NCI-H510A (cell line): ENCODE measurements at regions not wholly inside any gene's neighbourhood (a gene's known extent, or its start where the extent isn't known, plus 50 kb on each side); places are given as distances from the start of the nearest gene placed in this dataset.
"Not testable (repeated sequence)": the region's sequence is repeated elsewhere in the genome, so short reads cannot be mapped to it uniquely, and the experiment has no call there.

Experiments
- DNase-seq: peaks from one replicate; lab custom pipeline; 2025; lab: John Stamatoyannopoulos, UW

DNA sequence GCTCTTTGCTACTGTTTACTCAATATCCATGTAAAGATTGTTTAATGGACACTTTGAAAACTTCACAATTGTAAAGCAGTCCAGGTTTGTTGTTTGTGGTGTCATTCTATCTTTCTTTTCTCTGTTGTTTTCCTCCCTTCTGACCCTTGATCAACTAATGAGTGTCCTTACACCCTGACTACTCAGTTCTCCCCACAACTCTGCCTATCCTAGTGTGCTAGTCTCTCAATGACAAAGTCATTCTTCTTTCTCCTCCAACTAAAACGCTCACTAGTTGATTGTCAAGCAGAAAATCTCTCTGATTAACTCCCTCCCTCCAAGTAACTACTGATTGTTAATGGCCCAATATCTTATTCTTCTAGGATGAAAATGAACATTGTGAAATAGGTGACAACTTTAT lies 148.5 kb upstream of the FBXO33 start:
- no peak for DNase-seq

- DNase-seq = no peak
These were observed 144.5 kb upstream of the FBXO33 start for GRCh38 chr14:39576736-39577135.

DNA sequence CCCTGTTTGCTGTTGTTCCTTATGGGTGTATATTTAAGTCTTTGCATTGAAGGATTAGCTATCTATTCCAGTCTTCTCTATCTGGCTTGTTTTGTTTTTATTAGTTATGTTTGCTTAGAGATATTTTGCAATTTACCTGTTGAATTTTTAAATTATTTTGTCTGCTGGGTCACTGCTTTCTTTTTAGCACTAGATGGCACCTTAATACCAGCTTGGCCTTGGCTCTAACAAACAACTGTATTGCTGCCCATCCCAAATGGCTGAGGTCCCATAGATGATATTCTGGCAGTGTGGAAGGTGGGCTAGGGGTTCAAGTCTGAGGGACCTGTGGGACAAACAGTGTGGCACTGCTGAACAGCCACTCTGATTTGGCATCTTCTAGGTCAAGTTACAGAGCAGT lies 144.0 kb upstream of the FBXO33 start:
- DNase-seq = no peak

GRCh38 chr14:39568809-39569538 lies 136.7 kb upstream of the FBXO33 start:
- DNase-seq = no peak

DNA sequence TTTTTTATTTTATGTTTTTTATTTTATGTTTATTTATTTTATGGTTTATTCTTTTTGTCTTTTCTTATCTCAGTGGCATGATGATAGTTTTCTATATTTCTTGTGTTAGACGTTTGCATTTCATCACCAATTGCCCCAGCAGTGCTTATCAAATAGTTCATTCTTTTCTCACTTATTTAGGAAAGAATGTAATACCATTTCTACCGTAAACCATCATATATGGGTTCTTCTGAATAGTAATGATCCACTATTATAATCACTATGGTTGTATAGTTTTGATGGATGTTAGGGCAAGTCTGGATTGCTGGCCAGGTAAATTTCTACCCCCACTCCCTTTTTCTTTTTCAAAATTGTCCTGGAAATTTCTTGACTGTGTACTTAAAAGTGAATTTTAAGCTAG lies 134.6 kb upstream of the FBXO33 start:
- no peak for DNase-seq

- no peak for DNase-seq
These were observed 131.1 kb upstream of the FBXO33 start for GRCh38 chr14:39563361-39563760.

- no peak for DNase-seq
These were observed 129.9 kb upstream of the FBXO33 start for GRCh38 chr14:39562175-39562574.

GRCh38 chr14:39558525-39558924 lies 126.3 kb upstream of the FBXO33 start:
- no peak for DNase-seq

GRCh38 chr14:39555749-39556148 lies 123.5 kb upstream of the FBXO33 start:
- DNase-seq = no peak

DNA sequence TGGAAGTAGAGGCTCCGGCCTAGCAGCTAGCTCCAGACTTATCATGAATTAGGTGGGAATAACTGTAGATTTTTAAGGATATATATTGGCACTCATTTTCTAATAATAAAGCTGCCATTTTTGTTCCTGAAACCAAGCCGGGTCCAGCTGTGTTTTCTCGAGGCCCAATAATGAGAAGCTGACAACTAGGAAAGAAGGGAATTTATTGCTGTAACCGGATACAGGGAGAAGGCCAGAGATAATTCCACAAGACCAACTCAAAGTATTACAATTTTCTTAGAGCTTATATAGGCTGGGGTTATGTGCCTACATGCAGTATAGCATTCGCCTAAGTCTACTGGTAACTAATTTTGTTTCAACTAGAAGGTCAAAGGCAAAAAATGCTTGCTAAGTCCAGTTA lies 122.3 kb upstream of the FBXO33 start:
- DNase-seq = no peak

- no peak for DNase-seq
These were observed 116.1 kb upstream of the FBXO33 start for GRCh38 chr14:39548358-39548757.

DNA sequence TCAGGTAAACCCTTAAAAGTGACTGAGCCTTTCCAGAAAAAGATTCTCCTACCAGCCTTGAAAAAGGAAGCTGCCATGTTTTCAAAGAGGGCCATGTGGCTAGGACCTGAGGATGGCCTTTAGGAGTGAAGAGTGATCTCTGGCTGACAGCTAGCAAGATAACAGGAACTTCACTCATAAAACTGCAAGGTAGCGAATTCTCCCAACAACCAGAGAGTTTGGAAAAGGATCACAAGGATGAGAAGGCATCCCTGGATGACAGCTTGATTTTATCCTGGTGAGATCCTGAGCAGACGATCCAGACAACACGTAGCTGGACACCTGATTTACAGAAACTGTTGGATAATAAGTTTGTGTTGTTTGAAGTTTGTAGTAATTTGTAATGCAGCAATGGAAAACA lies 115.6 kb upstream of the FBXO33 start:
- DNase-seq = no peak

DNA sequence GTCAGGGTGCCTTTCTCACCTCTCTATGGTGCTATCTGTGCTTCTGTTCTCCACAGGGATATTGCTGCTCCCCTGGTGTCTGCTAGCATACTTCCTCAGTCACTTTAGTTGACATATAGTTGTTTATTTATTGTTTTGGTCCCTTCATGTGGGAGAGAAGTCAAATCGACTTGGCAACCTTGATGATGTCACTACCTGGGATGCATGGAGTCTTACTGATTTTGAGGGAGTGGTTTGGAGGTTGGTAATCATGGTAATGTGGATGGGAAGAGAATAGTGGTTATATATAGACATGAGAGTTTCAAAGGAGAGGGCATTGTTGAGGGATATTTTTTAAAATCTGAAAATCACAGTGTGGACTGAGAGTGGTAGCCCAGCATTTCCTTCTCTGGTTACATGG lies 73.6 kb upstream of the FBXO33 start:
- no peak for DNase-seq

GRCh38 chr14:39500253-39500652 lies 68.0 kb upstream of the FBXO33 start:
- DNase-seq = no peak

- DNase-seq = no peak
These were observed 67.3 kb upstream of the FBXO33 start for GRCh38 chr14:39499514-39499913.

GRCh38 chr14:39497677-39498076 lies 65.4 kb upstream of the FBXO33 start:
- DNase-seq = not testable (repeated sequence)

DNA sequence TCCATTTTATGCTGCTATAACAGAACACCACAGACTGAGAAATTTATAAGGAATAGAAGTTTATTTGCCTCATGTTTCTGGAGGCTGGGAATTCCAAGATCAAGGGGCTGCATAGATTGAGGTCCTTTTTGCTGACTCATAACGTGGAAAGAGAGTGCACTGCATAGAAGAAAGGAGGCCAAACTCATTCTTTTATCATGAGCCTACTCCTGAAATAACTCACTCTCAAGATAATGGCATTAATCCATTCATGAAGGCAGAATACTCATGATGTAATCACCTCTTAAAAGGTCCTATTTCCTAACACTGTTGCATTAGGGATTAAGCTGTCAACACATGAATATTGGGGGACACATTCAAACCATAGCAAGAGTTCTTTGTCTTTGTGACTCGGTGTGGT lies 60.0 kb upstream of the FBXO33 start:
- DNase-seq = no peak

DNA sequence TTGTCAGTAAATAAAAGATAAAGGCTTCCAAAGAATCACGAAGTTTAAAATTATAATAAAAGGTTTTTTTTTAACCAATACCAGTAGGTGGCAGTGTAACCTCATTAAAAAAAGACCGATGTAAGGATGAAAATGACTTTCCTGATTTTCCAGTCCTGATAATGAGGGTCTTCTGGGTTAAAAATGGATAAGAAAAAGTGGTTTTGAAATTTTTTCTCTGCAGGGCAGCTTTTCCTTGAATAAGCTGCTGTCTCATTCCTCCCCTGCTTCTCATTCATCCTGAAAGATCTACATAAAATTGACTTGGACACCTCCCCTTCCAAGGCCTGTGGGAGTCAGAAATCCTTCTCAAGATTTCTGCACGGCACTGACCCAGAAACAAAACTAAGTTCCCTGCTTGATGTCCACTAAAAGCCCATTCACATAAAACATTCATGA lies 58.9 kb upstream of the FBXO33 start:
- no peak for DNase-seq

- no peak for DNase-seq
These were observed 56.4 kb upstream of the FBXO33 start for GRCh38 chr14:39488600-39488999.

DNA sequence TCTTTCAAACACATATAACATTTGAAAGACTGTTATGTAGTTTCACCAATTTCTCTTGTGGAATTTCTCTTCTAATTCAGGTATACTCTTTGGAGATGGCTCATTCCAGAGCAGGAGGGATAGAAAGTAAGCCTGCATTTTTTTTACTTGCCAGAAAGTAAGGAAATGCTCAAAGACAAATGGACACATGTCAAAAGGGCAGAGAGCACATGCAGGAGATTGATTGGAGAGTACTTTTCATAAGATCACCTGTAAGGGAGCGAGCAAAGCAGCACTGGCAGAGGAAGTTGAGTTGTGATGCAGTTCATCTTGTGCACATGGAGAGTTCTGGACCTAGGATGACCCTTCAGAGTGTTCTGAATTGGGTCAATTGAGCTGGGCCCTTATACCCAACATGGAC lies 51.4 kb upstream of the FBXO33 start:
- DNase-seq = no peak
